ENCODE measurements at regions not wholly inside any gene's neighbourhood (a gene's known extent, or its start where the extent isn't known, plus 50 kb on each side); places are given as distances from the start of the nearest gene placed in this dataset.

DNA sequence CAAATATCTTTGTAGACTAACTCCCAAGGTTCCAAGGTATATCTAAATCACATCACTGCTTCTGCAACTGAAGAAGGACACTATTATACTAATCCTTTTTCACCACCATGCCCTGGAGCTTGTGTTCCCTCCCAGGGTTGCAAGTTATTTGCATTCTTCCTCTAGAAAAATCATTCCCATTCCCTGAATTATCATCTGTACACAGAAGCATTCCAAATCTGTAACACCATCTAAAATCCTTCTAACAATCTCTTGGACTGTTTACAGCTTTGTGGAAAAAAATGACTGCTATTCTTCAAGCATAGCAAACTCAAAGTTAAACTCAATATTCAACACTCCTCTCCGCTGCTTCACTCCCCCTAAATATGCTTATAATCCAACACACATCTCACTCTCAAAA, 1570.8 kb upstream of the ADGRL3 start:
- Mint-ChIP-seq H3K36me3 (ENCODE audit: insufficient read depth in 1 of 3, low read depth in 3 of 3) (no peaks in the 10 kb centered on the region; a peak in 2 of 7 replicates), H3K27me3 (ENCODE audit: low read depth) (no peaks in the 10 kb centered on the region), H3K27ac (no peak overlapping the region), H3K4me1 (no peaks in the 10 kb centered on the region), H3K9me3 (peaks cover 3 to 4% of the 10 kb centered on the region in 2 experiments; a peak in 1 of 5 replicates), H3K4me3 (no peak overlapping the region)
- no peak overlapping the region for H3K9ac ChIP-seq (ENCODE audit: extremely low read depth, insufficient read length, low read length)
- no peak overlapping the region for H3K23ac ChIP-seq (ENCODE audit: insufficient read length, low read depth, low read length)
- no peak overlapping the region for H3K56ac ChIP-seq (ENCODE audit: insufficient read length, low read depth, low read length)
- no peak overlapping the region for H3K4ac ChIP-seq (ENCODE audit: low read depth, low read length)
- no peaks in the 10 kb centered on the region for H3K9me3 ChIP-seq (ENCODE audit: control insufficient read depth, low read depth, low read length)
- no peak overlapping the region for H2BK12ac ChIP-seq (ENCODE audit: insufficient read length, low read depth, low read length)
- H3K27ac ChIP-seq (ENCODE audit: insufficient read length, low read depth, low read length): no peak overlapping the region
- no peaks in the 10 kb centered on the region for H3K79me1 ChIP-seq (ENCODE audit: insufficient read depth, low read depth, low read length, poor library complexity, severe bottlenecking)
- no peak overlapping the region for H2AFZ ChIP-seq (ENCODE audit: low read length)
- TF ChIP-seq, protein P1, sequence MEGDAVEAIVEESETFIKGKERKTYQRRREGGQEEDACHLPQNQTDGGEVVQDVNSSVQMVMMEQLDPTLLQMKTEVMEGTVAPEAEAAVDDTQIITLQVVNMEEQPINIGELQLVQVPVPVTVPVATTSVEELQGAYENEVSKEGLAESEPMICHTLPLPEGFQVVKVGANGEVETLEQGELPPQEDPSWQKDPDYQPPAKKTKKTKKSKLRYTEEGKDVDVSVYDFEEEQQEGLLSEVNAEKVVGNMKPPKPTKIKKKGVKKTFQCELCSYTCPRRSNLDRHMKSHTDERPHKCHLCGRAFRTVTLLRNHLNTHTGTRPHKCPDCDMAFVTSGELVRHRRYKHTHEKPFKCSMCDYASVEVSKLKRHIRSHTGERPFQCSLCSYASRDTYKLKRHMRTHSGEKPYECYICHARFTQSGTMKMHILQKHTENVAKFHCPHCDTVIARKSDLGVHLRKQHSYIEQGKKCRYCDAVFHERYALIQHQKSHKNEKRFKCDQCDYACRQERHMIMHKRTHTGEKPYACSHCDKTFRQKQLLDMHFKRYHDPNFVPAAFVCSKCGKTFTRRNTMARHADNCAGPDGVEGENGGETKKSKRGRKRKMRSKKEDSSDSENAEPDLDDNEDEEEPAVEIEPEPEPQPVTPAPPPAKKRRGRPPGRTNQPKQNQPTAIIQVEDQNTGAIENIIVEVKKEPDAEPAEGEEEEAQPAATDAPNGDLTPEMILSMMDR (conservative IDR thresholded peaks at IDR 0.05): no peak
- H3K18ac ChIP-seq (ENCODE audit: insufficient read length, low read depth, low read length): no peak overlapping the region
- H3K4me2 ChIP-seq (ENCODE audit: insufficient read depth, insufficient read length, low read length): no peak overlapping the region
- no peak overlapping the region for H4K91ac ChIP-seq (ENCODE audit: insufficient read length, low read depth, low read length)
- no peaks in the 10 kb centered on the region for H3K23me2 ChIP-seq (ENCODE audit: insufficient read length, low read depth, low read length, poor library complexity, severe bottlenecking)
- H2AK5ac ChIP-seq (ENCODE audit: insufficient read length, low read length): no peak overlapping the region
- no peak for DNase-seq
- no peaks in the 10 kb centered on the region for H3K4me1 ChIP-seq (ENCODE audit: insufficient read depth, low read length)
- H2BK5ac ChIP-seq (ENCODE audit: insufficient read length, low read length): no peak overlapping the region
- H4K20me1 ChIP-seq (ENCODE audit: control insufficient read depth, insufficient read depth, insufficient read length): no peaks in the 10 kb centered on the region
- H3K14ac ChIP-seq (ENCODE audit: insufficient read depth, low read length): no peak overlapping the region
- H4K5ac ChIP-seq (ENCODE audit: insufficient read length, low read depth, low read length): no peak overlapping the region
- no peak overlapping the region for H2BK15ac ChIP-seq (ENCODE audit: low read depth, low read length)
- no peak overlapping the region for H2BK120ac ChIP-seq (ENCODE audit: low read depth, low read length, poor library complexity, severe bottlenecking)
- no peak overlapping the region for H2BK20ac ChIP-seq (ENCODE audit: low read depth, low read length, poor library complexity, severe bottlenecking)
- H3K27me3 ChIP-seq (ENCODE audit: insufficient read depth, low read length): no peaks in the 10 kb centered on the region; the same call in 1 of the 2 replicates
- no peaks in the 10 kb centered on the region for H3K79me2 ChIP-seq (ENCODE audit: insufficient read depth, low read length)
- no peak overlapping the region for H4K8ac ChIP-seq (replicated peaks; ENCODE audit: insufficient read length, low read depth, low read length)
- H3T11ph ChIP-seq (ENCODE audit: low read length): no peak overlapping the region
- WGBS (ENCODE audit: extremely low coverage, insufficient read length, low lambda C conversion rate): 100% methylated on average over 1 of the region's 1 CpG

Data from H9 (cell line).